ENCODE measurements at regions not wholly inside any gene's neighbourhood (a gene's known extent, or its start where the extent isn't known, plus 50 kb on each side); places are given as distances from the start of the nearest gene placed in this dataset.

GRCh38 chr7:156461881-156462665 is 178.5 kb upstream of the RNF32 start:
- H3K27me3 ChIP-seq (ENCODE audit: low read length), result no peaks in the 10 kb centered on the region

GRCh38 chr7:156460858-156461627 is 179.5 kb upstream of the RNF32 start:
- H3F3A ChIP-seq (ENCODE audit: insufficient read depth), result no peaks in the 10 kb centered on the region
- no peak overlapping the region for H2AFZ ChIP-seq (ENCODE audit: low read depth, low read length, severe bottlenecking)
- no peak overlapping the region for H3K4me3 ChIP-seq (ENCODE audit: insufficient read depth, low read length, poor library complexity, severe bottlenecking)
- no peaks in the 10 kb centered on the region for H4K20me1 ChIP-seq (ENCODE audit: low read depth, low read length)
- TF ChIP-seq, protein P1, sequence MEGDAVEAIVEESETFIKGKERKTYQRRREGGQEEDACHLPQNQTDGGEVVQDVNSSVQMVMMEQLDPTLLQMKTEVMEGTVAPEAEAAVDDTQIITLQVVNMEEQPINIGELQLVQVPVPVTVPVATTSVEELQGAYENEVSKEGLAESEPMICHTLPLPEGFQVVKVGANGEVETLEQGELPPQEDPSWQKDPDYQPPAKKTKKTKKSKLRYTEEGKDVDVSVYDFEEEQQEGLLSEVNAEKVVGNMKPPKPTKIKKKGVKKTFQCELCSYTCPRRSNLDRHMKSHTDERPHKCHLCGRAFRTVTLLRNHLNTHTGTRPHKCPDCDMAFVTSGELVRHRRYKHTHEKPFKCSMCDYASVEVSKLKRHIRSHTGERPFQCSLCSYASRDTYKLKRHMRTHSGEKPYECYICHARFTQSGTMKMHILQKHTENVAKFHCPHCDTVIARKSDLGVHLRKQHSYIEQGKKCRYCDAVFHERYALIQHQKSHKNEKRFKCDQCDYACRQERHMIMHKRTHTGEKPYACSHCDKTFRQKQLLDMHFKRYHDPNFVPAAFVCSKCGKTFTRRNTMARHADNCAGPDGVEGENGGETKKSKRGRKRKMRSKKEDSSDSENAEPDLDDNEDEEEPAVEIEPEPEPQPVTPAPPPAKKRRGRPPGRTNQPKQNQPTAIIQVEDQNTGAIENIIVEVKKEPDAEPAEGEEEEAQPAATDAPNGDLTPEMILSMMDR (IDR thresholded peaks at IDR 0.05; ENCODE audit: insufficient read depth, low read length, poor library complexity, severe bottlenecking), result no peak
- TF ChIP-seq EZH2phosphoT487 (conservative IDR thresholded peaks at IDR 0.05; ENCODE audit: low read length), result no peak
- no peaks in the 10 kb centered on the region for H3K9me2 ChIP-seq (replicated peaks; ENCODE audit: insufficient read depth, low read length)
- no peaks in the 10 kb centered on the region for H3K36me3 ChIP-seq (ENCODE audit: low read length)
- H3K4me2 ChIP-seq (ENCODE audit: low read depth, low read length, poor library complexity, severe bottlenecking), result no peak overlapping the region
- no peak overlapping the region for H3K27ac ChIP-seq (ENCODE audit: low read depth, low read length)
- H3K9me3 ChIP-seq (ENCODE audit: insufficient read depth, low read length), result no peaks in the 10 kb centered on the region
- no peaks in the 10 kb centered on the region for H3K27me3 ChIP-seq (ENCODE audit: low read length)
- H3K79me2 ChIP-seq (ENCODE audit: insufficient read depth, low read length), result no peaks in the 10 kb centered on the region
- no peak overlapping the region for H3K9ac ChIP-seq (ENCODE audit: low read length)

More at GRCh38 chr7:156461881-156462665, 178.5 kb upstream of the RNF32 start:
- Histone ChIP-seq H3K27ac (ENCODE audit: low read depth, low read length) (no peak overlapping the region), H3K9me2 (replicated peaks; ENCODE audit: insufficient read depth, low read length) (no peaks in the 10 kb centered on the region), H3F3A (ENCODE audit: insufficient read depth) (no peaks in the 10 kb centered on the region), H3K9ac (ENCODE audit: low read length) (no peak overlapping the region), H4K20me1 (ENCODE audit: low read depth, low read length) (no peaks in the 10 kb centered on the region), H3K36me3 (ENCODE audit: low read length) (no peaks in the 10 kb centered on the region), H3K4me2 (ENCODE audit: low read depth, low read length, poor library complexity, severe bottlenecking) (no peak overlapping the region), H2AFZ (ENCODE audit: low read depth, low read length, severe bottlenecking) (no peak overlapping the region), H3K4me3 (ENCODE audit: insufficient read depth, low read length, poor library complexity, severe bottlenecking) (no peak overlapping the region), H3K9me3 (ENCODE audit: insufficient read depth, low read length) (no peaks in the 10 kb centered on the region), H3K79me2 (ENCODE audit: insufficient read depth, low read length) (no peaks in the 10 kb centered on the region)
- TF ChIP-seq, protein P1 (IDR thresholded peaks at IDR 0.05; ENCODE audit: insufficient read depth, low read length, poor library complexity, severe bottlenecking), result no peak

- Histone ChIP-seq H3K79me2 (ENCODE audit: insufficient read depth, low read length) (no peaks in the 10 kb centered on the region), H3K4me3 (ENCODE audit: insufficient read depth, low read length, poor library complexity, severe bottlenecking) (no peak overlapping the region), H3K27ac (ENCODE audit: low read depth, low read length) (no peak overlapping the region), H3K36me3 (ENCODE audit: low read length) (no peaks in the 10 kb centered on the region), H3F3A (ENCODE audit: insufficient read depth) (no peaks in the 10 kb centered on the region), H4K20me1 (ENCODE audit: low read depth, low read length) (no peaks in the 10 kb centered on the region), H3K9me3 (ENCODE audit: insufficient read depth, low read length) (no peaks in the 10 kb centered on the region), H3K9ac (ENCODE audit: low read length) (no peak overlapping the region), H3K27me3 (ENCODE audit: low read length) (no peaks in the 10 kb centered on the region), H3K4me2 (ENCODE audit: low read depth, low read length, poor library complexity, severe bottlenecking) (no peak overlapping the region), H3K9me2 (replicated peaks; ENCODE audit: insufficient read depth, low read length) (no peaks in the 10 kb centered on the region), H2AFZ (ENCODE audit: low read depth, low read length, severe bottlenecking) (no peak overlapping the region)
- TF ChIP-seq EZH2phosphoT487 (conservative IDR thresholded peaks at IDR 0.05; ENCODE audit: low read length), result no peak
These were observed 181.0 kb upstream of the RNF32 start for GRCh38 chr7:156459582-156459981.

DNA sequence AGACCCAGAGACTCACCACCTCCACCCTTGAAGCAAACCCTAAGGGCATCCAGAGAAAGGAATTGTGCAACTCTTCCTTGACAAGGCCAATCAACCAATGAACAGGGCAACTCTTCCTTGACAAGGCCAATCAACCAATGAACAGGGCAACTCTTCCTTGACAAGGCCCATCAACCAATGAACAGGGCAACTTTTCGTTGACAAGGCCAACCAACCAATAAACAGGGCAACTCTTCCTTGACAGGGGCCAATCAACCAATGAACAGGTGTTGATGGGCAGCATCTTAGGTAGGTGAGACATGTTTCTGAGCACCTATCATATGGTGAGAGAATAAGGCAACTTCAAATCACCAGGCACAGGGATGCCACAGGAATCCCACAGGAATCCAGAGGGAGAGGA is 181.5 kb upstream of the RNF32 start:
- Histone ChIP-seq H3K9ac (ENCODE audit: low read length) (no peak overlapping the region), H3K27me3 (ENCODE audit: low read length) (no peaks in the 10 kb centered on the region), H3K4me3 (ENCODE audit: insufficient read depth, low read length, poor library complexity, severe bottlenecking) (no peak overlapping the region), H2AFZ (ENCODE audit: low read depth, low read length, severe bottlenecking) (no peak overlapping the region), H3F3A (ENCODE audit: insufficient read depth) (no peaks in the 10 kb centered on the region), H4K20me1 (ENCODE audit: low read depth, low read length) (no peaks in the 10 kb centered on the region), H3K4me2 (ENCODE audit: low read depth, low read length, poor library complexity, severe bottlenecking) (no peak overlapping the region), H3K27ac (ENCODE audit: low read depth, low read length) (no peak overlapping the region), H3K9me2 (replicated peaks; ENCODE audit: insufficient read depth, low read length) (no peaks in the 10 kb centered on the region), H3K36me3 (ENCODE audit: low read length) (no peaks in the 10 kb centered on the region), H3K79me2 (ENCODE audit: insufficient read depth, low read length) (no peaks in the 10 kb centered on the region), H3K9me3 (ENCODE audit: insufficient read depth, low read length) (no peaks in the 10 kb centered on the region)
- TF ChIP-seq, protein P1 (IDR thresholded peaks at IDR 0.05; ENCODE audit: insufficient read depth, low read length, poor library complexity, severe bottlenecking), result no peak
- TF ChIP-seq EZH2phosphoT487 (conservative IDR thresholded peaks at IDR 0.05; ENCODE audit: low read length), result no peak
